Endothelial cell of umbilical vein (primary cell): ENCODE measurements at regions not wholly inside any gene's neighbourhood (a gene's known extent, or its start where the extent isn't known, plus 50 kb on each side); places are given as distances from the start of the nearest gene placed in this dataset.

Experiments used
- BruUV-seq: library from RNA; stranded (reverse); fragments of 400-500 nt; replicated peaks from 2 replicates; lab custom pipeline; 2021; lab: Mats Ljungman, UMichigan
- CTCF ChIA-PET: fragments of 300-600, 350-600 bp; sonication (Branson Sonifier 250); formaldehyde crosslinking; loops from one replicate; lab custom pipeline; 2021; ENCODE audit warnings: antibody characterized with exemption, inconsistent platforms; lab: Charles Lee
- POLR2A ChIA-PET: fragments of 300-600, 350-600 bp; sonication (Branson Sonifier 250); formaldehyde crosslinking; loops from one replicate; lab custom pipeline; 2021; ENCODE audit warnings: antibody characterized with exemption, inconsistent platforms; lab: Charles Lee
- DNase-seq: peaks from one replicate; pipeline ENCODE4 v3.0.0-alpha.2; 2011; ENCODE audit warnings: low read depth, low spot score
- FAIRE-seq: peaks from 2 replicates; lab custom pipeline; 2011; peaks lifted over from hg19 to GRCh38; lab: Jason Lieb, UNC
- H2AFZ ChIP-seq: 2 replicates; pipeline ENCODE4 v1.6.0; 2012; ENCODE audit warnings: low read depth, low read length, control low read depth, inconsistent platforms
- H3K27ac ChIP-seq: 2 replicates; pipeline ENCODE4 v1.5.1; 2011; ENCODE audit warnings: low read depth, mild to moderate bottlenecking, control low read depth, low read length, moderate library complexity; ENCODE audit not compliant: insufficient read depth
- H3K27me3 ChIP-seq, 2 experiments: 2 replicates each; pipeline versions ENCODE4 v1.6.0 to v1.6.1; 2011; ENCODE audit warnings: low read length in 2 of 2, mixed read lengths in 1 of 2; ENCODE audit not compliant: control insufficient read depth in 2 of 2, insufficient read depth in 2 of 2
- H3K36me3 ChIP-seq, 2 experiments: 2 replicates in 1 of 2; 3 replicates in 1 of 2; pipeline ENCODE4 v1.5.1; 2011; ENCODE audit warnings: low read length in 2 of 2, mild to moderate bottlenecking in 1 of 2, moderate library complexity in 1 of 2; ENCODE audit not compliant: control insufficient read depth in 2 of 2, insufficient read depth in 2 of 2; ENCODE audit errors: extremely low read depth in 1 of 2
- H3K4me1 ChIP-seq: 3 replicates; pipeline ENCODE4 v1.5.1; 2011; ENCODE audit warnings: mild to moderate bottlenecking, low read length; ENCODE audit not compliant: control insufficient read depth, insufficient read depth; ENCODE audit errors: extremely low read depth
- H3K4me2 ChIP-seq: 2 replicates; pipeline ENCODE4 v1.6.1; 2011; ENCODE audit warnings: low read length, control low read depth, mixed read lengths; ENCODE audit not compliant: insufficient read depth
- H3K4me3 ChIP-seq, 3 experiments: fragments of 200-600 bp in 1 of 3; sonication (generic), shearing (Covaris generic) in 1 of 3; replicated peaks in 1 of 3; 2 replicates each; pipeline ENCODE4 v1.5.1; 2011 to 2016; ENCODE audit warnings: control low read depth in 3 of 3, low read length in 3 of 3, mild to moderate bottlenecking in 2 of 3, inconsistent platforms in 1 of 3, low read depth in 1 of 3, moderate library complexity in 1 of 3; ENCODE audit not compliant: insufficient read depth in 1 of 3
- H3K79me2 ChIP-seq: 2 replicates; pipeline ENCODE4 v1.6.0; 2012; ENCODE audit warnings: low read length, inconsistent platforms; ENCODE audit not compliant: control insufficient read depth, insufficient read depth
- H3K9ac ChIP-seq: replicated peaks from 2 replicates; pipeline ENCODE3; 2011; ENCODE audit warnings: low read length, control low read depth; ENCODE audit not compliant: insufficient read depth; ENCODE audit errors: extremely low read depth
- H3K9me1 ChIP-seq: replicated peaks from 3 replicates; pipeline ENCODE4 v1.6.0; 2011; ENCODE audit warnings: mild to moderate bottlenecking, low read length; ENCODE audit not compliant: control insufficient read depth, insufficient read depth; ENCODE audit errors: extremely low read depth
- H3K9me3 ChIP-seq: replicated peaks from 2 replicates; pipeline ENCODE4 v1.5.1; 2012; ENCODE audit warnings: low read length, inconsistent platforms; ENCODE audit not compliant: control insufficient read depth, insufficient read depth
- H4K20me1 ChIP-seq: replicated peaks from 2 replicates; pipeline ENCODE3; 2011; ENCODE audit warnings: mild to moderate bottlenecking, low read length; ENCODE audit not compliant: control insufficient read depth, insufficient read depth; ENCODE audit errors: extremely low read depth
- CTCF ChIP-seq, 2 donors: IDR thresholded peaks; 1 replicate in 1 of 2; 2 replicates in 1 of 2; pipeline ENCODE4 v1.5.1; 2011; ENCODE audit warnings: low read length in 2 of 2, mild to moderate bottlenecking in 2 of 2, moderate library complexity in 2 of 2, control low read depth in 1 of 2, inconsistent platforms in 1 of 2, low read depth in 1 of 2; ENCODE audit not compliant: insufficient read depth in 1 of 2; ENCODE audit errors: extremely low read depth in 1 of 2
- EZH2 ChIP-seq: IDR thresholded peaks from 2 replicates; pipeline ENCODE4 v1.6.1; 2012; ENCODE audit warnings: borderline replicate concordance, low read depth, mild to moderate bottlenecking, moderate library complexity, low read length, inconsistent platforms; ENCODE audit not compliant: severe bottlenecking
- FOS ChIP-seq: IDR thresholded peaks from 2 replicates; pipeline ENCODE4 v1.6.1; 2011; ENCODE audit warnings: mild to moderate bottlenecking, low read length, moderate library complexity, borderline replicate concordance; ENCODE audit not compliant: insufficient read depth
- GATA2 ChIP-seq: IDR thresholded peaks from 2 replicates; pipeline ENCODE4 v1.7.0; 2011; ENCODE audit warnings: low read depth, mild to moderate bottlenecking, moderate library complexity, mixed read lengths, low read length; ENCODE audit not compliant: insufficient read length, insufficient read depth
- JUN ChIP-seq: IDR thresholded peaks from 2 replicates; pipeline ENCODE4 v1.6.1; 2011; ENCODE audit warnings: borderline replicate concordance, low read depth; ENCODE audit not compliant: insufficient read length, insufficient read depth
- MAX ChIP-seq: IDR thresholded peaks from 2 replicates; pipeline ENCODE4 v1.6.1; 2011; ENCODE audit not compliant: insufficient read depth, insufficient read length
- MYC ChIP-seq: IDR thresholded peaks from one replicate; pipeline ENCODE4 v1.6.1; 2011; ENCODE audit warnings: mild to moderate bottlenecking, low read depth, low read length
- POLR2A ChIP-seq: IDR thresholded peaks from 2 replicates; pipeline ENCODE4 v1.6.1; 2012; ENCODE audit warnings: low read depth, mild to moderate bottlenecking, control low read depth, low read length
- POLR2AphosphoS5 ChIP-seq: IDR thresholded peaks from 2 replicates; pipeline ENCODE4 v1.6.1; 2012; ENCODE audit warnings: low read depth, mild to moderate bottlenecking, control low read depth, low read length, moderate library complexity; ENCODE audit not compliant: insufficient read depth
- dilution Hi-C: fragments of 300-500 bp; cut with MboI; formaldehyde crosslinking; loops from one replicate; pipeline ENCODE4 v1.15.0; 2019; ENCODE audit warnings: low sequenced_read_pairs; ENCODE audit not compliant: extremely low pct_ligation_motif_present
- intact Hi-C: fragments of 100-400 bp; cut with micrococcal nuclease; formaldehyde crosslinking; loops from one replicate; pipeline ENCODE4 v1.10.0; 2022

GRCh38 chr2:64352292-64352691 lies 101.7 kb upstream of the LGALSL start:
- Histone ChIP-seq H3K4me3 (no peak overlapping the region), H2AFZ (no peak overlapping the region), H3K4me2 (no peak overlapping the region), H3K9ac (no peak overlapping the region), H3K27me3 (peaks cover 12 to 16% of the 10 kb centered on the region in 2 experiments), H3K79me2 (no peaks in the 10 kb centered on the region), H3K9me3 (no peaks in the 10 kb centered on the region), H4K20me1 (no peaks in the 10 kb centered on the region), H3K9me1 (no peaks in the 10 kb centered on the region), H3K36me3 (no peaks in the 10 kb centered on the region), H3K27ac (no peak overlapping the region), H3K4me1 (no peaks in the 10 kb centered on the region)
- no TSS peak for BruUV-seq
- FAIRE-seq: no peak
- TF ChIP-seq JUN (no peak), CTCF (IDR thresholded peaks at IDR 0.05; ENCODE audit: extremely low read depth in 1 of 2, insufficient read depth in 1 of 2, low read depth in 1 of 2, low read length in 2 of 2) (no peak), EZH2 (no peak), FOS (no peak), GATA2 (no peak), MYC (no peak), MAX (no peak), POLR2AphosphoS5 (no peak), POLR2A (no peak)
- ChIA-PET CTCF (interaction anchor here (1.5 kb wide), 1 partner anchor 35 kb away, joined by 3 read pairs; no protein-coding TSS in a partner anchor), POLR2A (no interaction called here)
- dilution Hi-C loops: no loop called here
- DNase-seq: no peak
- intact Hi-C loops: no loop called here
